Calu3 (cell line): ENCODE measurements at regions not wholly inside any gene's neighbourhood (a gene's known extent, or its start where the extent isn't known, plus 50 kb on each side); places are given as distances from the start of the nearest gene placed in this dataset.

Experiments
- BruUV-seq: library from RNA; stranded (reverse); fragments of 400-500 nt; replicated peaks from 2 replicates; lab custom pipeline; 2021; lab: Mats Ljungman, UMichigan
- CTCF ChIA-PET: fragments of 300-600 bp; sonication (Branson Sonifier 250); formaldehyde crosslinking; loops from one replicate; lab custom pipeline; 2022; ENCODE audit warnings: antibody characterized with exemption; lab: Charles Lee
- DNase-seq: peaks from one replicate; pipeline ENCODE4 v3.0.0; 2022
- H3K27ac Mint-ChIP-seq: one replicate; pipeline ENCODE4 v1.8.0; 2022; ENCODE audit warnings: mixed read lengths; ENCODE audit not compliant: unreplicated experiment
- H3K27me3 Mint-ChIP-seq: one replicate; pipeline ENCODE4 v1.8.0; 2022; ENCODE audit warnings: mixed read lengths; ENCODE audit not compliant: unreplicated experiment
- H3K36me3 Mint-ChIP-seq: one replicate; pipeline ENCODE4 v1.8.0; 2022; ENCODE audit warnings: mild to moderate bottlenecking, moderate library complexity, mixed read lengths; ENCODE audit not compliant: insufficient read depth, unreplicated experiment
- H3K4me1 Mint-ChIP-seq: one replicate; pipeline ENCODE4 v1.8.0; 2022; ENCODE audit warnings: mild to moderate bottlenecking, low read depth, mixed read lengths; ENCODE audit not compliant: unreplicated experiment
- H3K4me3 Mint-ChIP-seq: one replicate; pipeline ENCODE4 v1.8.0; 2022; ENCODE audit warnings: mild to moderate bottlenecking, low read depth, moderate library complexity, mixed read lengths; ENCODE audit not compliant: unreplicated experiment
- H3K9me3 Mint-ChIP-seq: one replicate; pipeline ENCODE4 v1.8.0; 2022; ENCODE audit warnings: low read depth, mixed read lengths; ENCODE audit not compliant: unreplicated experiment
- intact Hi-C: fragments of 100-400 bp; cut with micrococcal nuclease; formaldehyde crosslinking; loops from one replicate; pipeline ENCODE4 v1.10.0; 2022; ENCODE audit not compliant: unreplicated experiment
- TF ChIP-seq, protein P1 (sequence below): fragments of 200-600 bp; IDR thresholded peaks from one replicate; pipeline ENCODE4 v1.8.0; 2022; ENCODE audit warnings: antibody characterized with exemption; ENCODE audit not compliant: unreplicated experiment

DNA sequence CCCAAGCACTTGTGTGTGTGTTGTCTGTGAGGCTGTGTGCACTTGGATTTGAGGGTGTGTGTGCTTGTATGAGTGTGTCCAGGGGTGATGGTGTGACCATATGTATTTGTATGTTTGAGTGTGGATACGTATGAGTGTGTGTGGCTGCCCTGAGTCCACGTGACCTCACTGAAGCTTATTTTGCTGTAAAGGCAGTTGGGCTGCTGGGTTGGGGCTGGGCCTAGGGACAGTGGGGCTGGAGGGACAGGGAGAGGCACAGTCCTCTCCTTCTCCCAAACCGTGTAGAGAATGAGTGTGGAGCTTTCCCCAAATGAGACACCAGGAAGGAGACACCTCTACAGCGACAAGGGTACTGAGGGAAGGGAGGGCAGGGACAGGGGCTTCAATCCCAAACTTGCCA, 163.4 kb upstream of the TLE3 start:
- Mint-ChIP-seq H3K4me1 (no peaks in the 10 kb centered on the region), H3K36me3 (no peaks in the 10 kb centered on the region), H3K27me3 (peaks cover 45% of the 10 kb centered on the region), H3K27ac (no peak overlapping the region), H3K9me3 (no peaks in the 10 kb centered on the region), H3K4me3 (no peak overlapping the region)
- TF ChIP-seq, protein P1, sequence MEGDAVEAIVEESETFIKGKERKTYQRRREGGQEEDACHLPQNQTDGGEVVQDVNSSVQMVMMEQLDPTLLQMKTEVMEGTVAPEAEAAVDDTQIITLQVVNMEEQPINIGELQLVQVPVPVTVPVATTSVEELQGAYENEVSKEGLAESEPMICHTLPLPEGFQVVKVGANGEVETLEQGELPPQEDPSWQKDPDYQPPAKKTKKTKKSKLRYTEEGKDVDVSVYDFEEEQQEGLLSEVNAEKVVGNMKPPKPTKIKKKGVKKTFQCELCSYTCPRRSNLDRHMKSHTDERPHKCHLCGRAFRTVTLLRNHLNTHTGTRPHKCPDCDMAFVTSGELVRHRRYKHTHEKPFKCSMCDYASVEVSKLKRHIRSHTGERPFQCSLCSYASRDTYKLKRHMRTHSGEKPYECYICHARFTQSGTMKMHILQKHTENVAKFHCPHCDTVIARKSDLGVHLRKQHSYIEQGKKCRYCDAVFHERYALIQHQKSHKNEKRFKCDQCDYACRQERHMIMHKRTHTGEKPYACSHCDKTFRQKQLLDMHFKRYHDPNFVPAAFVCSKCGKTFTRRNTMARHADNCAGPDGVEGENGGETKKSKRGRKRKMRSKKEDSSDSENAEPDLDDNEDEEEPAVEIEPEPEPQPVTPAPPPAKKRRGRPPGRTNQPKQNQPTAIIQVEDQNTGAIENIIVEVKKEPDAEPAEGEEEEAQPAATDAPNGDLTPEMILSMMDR = no peak
- CTCF ChIA-PET = no interaction called here
- intact Hi-C loops = no loop called here
- no peak for DNase-seq
- BruUV-seq = no TSS peak

DNA sequence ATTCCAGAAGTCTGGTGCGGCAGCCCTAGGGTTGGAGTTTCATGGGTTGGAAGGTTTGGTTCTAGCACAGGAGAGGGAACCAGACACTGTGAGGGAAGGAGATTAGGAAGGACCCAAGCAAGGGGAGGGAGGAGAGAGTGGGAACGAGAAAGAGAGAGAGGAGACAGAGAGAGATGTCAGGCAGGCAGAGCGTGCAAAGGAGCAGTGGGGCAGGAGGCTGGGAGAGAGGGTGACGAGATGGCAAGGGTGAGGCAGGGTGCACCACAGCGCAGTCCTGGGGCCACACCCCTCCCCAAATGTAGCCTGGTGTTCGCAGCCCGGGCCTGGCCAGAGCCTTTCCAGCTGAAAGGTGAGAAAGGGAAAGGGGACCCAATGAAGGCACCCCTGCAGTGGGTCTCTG, 162.9 kb upstream of the TLE3 start:
- no peak overlapping the region for H3K27ac Mint-ChIP-seq
- DNase-seq = no peak
- H3K4me1 Mint-ChIP-seq = no peaks in the 10 kb centered on the region
- H3K9me3 Mint-ChIP-seq = no peaks in the 10 kb centered on the region
- peaks cover 47% of the 10 kb centered on the region for H3K27me3 Mint-ChIP-seq
- CTCF ChIA-PET = no interaction called here
- intact Hi-C loops = no loop called here
- H3K36me3 Mint-ChIP-seq = no peaks in the 10 kb centered on the region
- TF ChIP-seq, protein P1 = no peak
- H3K4me3 Mint-ChIP-seq = no peak overlapping the region
- BruUV-seq = no TSS peak

DNA sequence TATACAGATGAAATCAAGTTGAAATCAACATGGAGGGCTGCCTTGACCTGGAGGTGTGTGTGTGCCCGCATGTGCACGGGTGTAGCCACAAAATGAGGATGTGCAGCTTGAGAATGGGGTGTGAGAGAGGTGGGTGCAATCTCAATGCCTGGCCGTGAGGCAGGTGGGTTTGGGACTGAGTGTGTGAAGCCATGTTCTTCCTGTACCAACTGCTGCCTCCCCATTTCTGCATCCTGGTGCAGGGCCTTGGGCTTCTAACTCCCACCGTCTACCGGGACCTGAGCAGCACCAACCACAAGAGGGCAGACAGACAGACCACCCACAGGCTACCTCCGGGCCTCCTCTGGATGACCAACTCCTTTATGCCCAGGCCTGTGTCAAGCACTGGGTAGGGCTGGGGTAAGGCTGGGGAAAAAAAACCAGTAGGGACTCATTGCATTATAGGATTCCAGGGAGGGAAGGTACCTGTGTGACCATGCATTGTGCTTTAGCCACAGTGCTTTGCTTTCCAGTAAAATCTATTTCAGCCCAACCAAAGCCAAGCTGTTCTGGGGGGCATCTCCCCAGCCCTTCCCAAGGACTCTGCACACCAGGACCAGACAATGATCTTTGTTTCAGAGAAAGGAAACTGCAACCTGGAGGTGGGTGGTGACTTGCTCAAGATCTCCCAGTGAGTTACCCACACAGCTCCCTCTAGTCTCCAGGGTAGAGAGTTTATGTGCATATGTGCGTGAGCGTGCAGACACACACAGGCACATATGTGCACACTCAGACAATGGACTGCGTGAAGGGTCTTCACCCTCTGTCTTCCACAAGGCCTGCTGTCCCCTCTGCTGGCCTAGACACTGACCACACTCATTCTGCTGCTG, 162.2 kb upstream of the TLE3 start:
- H3K9me3 Mint-ChIP-seq = no peaks in the 10 kb centered on the region
- H3K4me3 Mint-ChIP-seq = no peak overlapping the region
- H3K27me3 Mint-ChIP-seq = peaks cover 54% of the 10 kb centered on the region
- TF ChIP-seq, protein P1 = peak; percentile 8
- no peaks in the 10 kb centered on the region for H3K4me1 Mint-ChIP-seq
- intact Hi-C loops = no loop called here
- no peak overlapping the region for H3K27ac Mint-ChIP-seq
- DNase-seq = no peak
- H3K36me3 Mint-ChIP-seq = no peaks in the 10 kb centered on the region
- no TSS peak for BruUV-seq
- CTCF ChIA-PET = interaction anchor here (1.0 kb wide), 1 partner anchor 684 kb away, joined by 3 read pairs; no protein-coding TSS in a partner anchor

GRCh38 chr15:70259028-70259424, 161.3 kb upstream of the TLE3 start:
- H3K27me3 Mint-ChIP-seq = peaks cover 60% of the 10 kb centered on the region
- CTCF ChIA-PET = interaction anchor here (0.9 to 1.0 kb wide), 2 partner anchors 105 to 684 kb away, joined by 3 read pairs; no protein-coding TSS in a partner anchor

More at GRCh38 chr15:70259028-70259424, 161.3 kb upstream of the TLE3 start:
- intact Hi-C loops = no loop called here
- Mint-ChIP-seq H3K4me3 (no peak overlapping the region), H3K9me3 (no peaks in the 10 kb centered on the region), H3K36me3 (no peaks in the 10 kb centered on the region), H3K27ac (no peak overlapping the region), H3K4me1 (no peaks in the 10 kb centered on the region)
- TF ChIP-seq, protein P1 = no peak
- peak; percentile 29 for DNase-seq
- no TSS peak for BruUV-seq
